HL-60 (cell line): ENCODE measurements at regions not wholly inside any gene's neighbourhood (a gene's known extent, or its start where the extent isn't known, plus 50 kb on each side); places are given as distances from the start of the nearest gene placed in this dataset.

ENCODE experiments used
- DNase-seq, 2 experiments: peaks; one replicate each; pipeline ENCODE4 v3.0.0-alpha.2; 2010 to 2020; ENCODE audit warnings: low read depth in 1 of 2, low spot score in 1 of 2
- H3K27ac ChIP-seq: fragments of 250-450 bp; sonication (Bioruptor Pico); replicated peaks from 2 replicates; pipeline ENCODE4 v1.5.1; 2020; ENCODE audit warnings: mild to moderate bottlenecking, moderate library complexity
- H3K27me3 ChIP-seq: fragments of 250-450 bp; sonication (Bioruptor Pico); 2 replicates; pipeline ENCODE4 v1.5.1; 2021; ENCODE audit warnings: mild to moderate bottlenecking, moderate library complexity; ENCODE audit not compliant: insufficient read depth, poor library complexity, severe bottlenecking
- H3K4me3 ChIP-seq: replicated peaks from 2 replicates; pipeline ENCODE4 v1.5.1; 2011; ENCODE audit warnings: mild to moderate bottlenecking, control low read depth, low read length; ENCODE audit not compliant: insufficient read depth
- GABPA ChIP-seq: IDR thresholded peaks from 2 replicates; pipeline ENCODE4 v1.6.1; 2012; ENCODE audit warnings: low read depth
- POLR2AphosphoS5 ChIP-seq: IDR thresholded peaks from 2 replicates; pipeline ENCODE4 v1.6.1; 2012; ENCODE audit warnings: low read depth
- SPI1 ChIP-seq: IDR thresholded peaks from 2 replicates; pipeline ENCODE4 v1.6.1; 2012; ENCODE audit warnings: low read depth, mild to moderate bottlenecking, borderline replicate concordance
- TF ChIP-seq, protein P1 (sequence below): IDR thresholded peaks from 2 replicates; pipeline ENCODE4 v1.6.1; 2012; ENCODE audit warnings: low read depth; ENCODE audit not compliant: insufficient replicate concordance
- TF ChIP-seq, protein P2 (sequence below): IDR thresholded peaks from one replicate; pipeline ENCODE4 v1.5.1; 2011; ENCODE audit warnings: low read length, control low read depth, inconsistent platforms; ENCODE audit not compliant: insufficient read depth

DNA sequence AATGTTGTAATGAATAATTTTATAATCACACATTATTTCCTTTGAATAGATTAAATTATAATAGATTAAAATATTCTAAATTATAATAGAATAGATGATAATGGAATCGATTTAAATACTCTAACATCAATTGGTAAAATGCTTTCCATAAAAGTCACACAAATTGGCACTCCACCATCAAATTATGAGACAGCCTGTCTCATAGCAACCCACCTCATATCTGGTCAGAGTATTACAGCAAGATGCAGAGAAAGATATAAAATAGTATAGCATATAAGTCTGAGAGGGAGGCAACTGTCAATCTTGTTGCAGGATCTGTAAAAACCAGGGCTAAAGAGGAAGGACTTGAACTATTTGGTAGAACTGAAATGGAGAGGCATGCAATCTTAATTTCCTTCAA is 98.4 kb upstream of the NCKAP5 start:
- no peak overlapping the region for H3K4me3 ChIP-seq
- TF ChIP-seq GABPA: no peak
- TF ChIP-seq, protein P1, sequence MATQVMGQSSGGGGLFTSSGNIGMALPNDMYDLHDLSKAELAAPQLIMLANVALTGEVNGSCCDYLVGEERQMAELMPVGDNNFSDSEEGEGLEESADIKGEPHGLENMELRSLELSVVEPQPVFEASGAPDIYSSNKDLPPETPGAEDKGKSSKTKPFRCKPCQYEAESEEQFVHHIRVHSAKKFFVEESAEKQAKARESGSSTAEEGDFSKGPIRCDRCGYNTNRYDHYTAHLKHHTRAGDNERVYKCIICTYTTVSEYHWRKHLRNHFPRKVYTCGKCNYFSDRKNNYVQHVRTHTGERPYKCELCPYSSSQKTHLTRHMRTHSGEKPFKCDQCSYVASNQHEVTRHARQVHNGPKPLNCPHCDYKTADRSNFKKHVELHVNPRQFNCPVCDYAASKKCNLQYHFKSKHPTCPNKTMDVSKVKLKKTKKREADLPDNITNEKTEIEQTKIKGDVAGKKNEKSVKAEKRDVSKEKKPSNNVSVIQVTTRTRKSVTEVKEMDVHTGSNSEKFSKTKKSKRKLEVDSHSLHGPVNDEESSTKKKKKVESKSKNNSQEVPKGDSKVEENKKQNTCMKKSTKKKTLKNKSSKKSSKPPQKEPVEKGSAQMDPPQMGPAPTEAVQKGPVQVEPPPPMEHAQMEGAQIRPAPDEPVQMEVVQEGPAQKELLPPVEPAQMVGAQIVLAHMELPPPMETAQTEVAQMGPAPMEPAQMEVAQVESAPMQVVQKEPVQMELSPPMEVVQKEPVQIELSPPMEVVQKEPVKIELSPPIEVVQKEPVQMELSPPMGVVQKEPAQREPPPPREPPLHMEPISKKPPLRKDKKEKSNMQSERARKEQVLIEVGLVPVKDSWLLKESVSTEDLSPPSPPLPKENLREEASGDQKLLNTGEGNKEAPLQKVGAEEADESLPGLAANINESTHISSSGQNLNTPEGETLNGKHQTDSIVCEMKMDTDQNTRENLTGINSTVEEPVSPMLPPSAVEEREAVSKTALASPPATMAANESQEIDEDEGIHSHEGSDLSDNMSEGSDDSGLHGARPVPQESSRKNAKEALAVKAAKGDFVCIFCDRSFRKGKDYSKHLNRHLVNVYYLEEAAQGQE: no peak
- no peak for TF ChIP-seq SPI1
- TF ChIP-seq, protein P2, sequence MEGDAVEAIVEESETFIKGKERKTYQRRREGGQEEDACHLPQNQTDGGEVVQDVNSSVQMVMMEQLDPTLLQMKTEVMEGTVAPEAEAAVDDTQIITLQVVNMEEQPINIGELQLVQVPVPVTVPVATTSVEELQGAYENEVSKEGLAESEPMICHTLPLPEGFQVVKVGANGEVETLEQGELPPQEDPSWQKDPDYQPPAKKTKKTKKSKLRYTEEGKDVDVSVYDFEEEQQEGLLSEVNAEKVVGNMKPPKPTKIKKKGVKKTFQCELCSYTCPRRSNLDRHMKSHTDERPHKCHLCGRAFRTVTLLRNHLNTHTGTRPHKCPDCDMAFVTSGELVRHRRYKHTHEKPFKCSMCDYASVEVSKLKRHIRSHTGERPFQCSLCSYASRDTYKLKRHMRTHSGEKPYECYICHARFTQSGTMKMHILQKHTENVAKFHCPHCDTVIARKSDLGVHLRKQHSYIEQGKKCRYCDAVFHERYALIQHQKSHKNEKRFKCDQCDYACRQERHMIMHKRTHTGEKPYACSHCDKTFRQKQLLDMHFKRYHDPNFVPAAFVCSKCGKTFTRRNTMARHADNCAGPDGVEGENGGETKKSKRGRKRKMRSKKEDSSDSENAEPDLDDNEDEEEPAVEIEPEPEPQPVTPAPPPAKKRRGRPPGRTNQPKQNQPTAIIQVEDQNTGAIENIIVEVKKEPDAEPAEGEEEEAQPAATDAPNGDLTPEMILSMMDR: no peak
- no peak for TF ChIP-seq POLR2AphosphoS5
- H3K27ac ChIP-seq: no peak overlapping the region
- H3K27me3 ChIP-seq: no peaks in the 10 kb centered on the region
- no peak for DNase-seq

- Histone ChIP-seq H3K27ac (no peak overlapping the region), H3K27me3 (no peaks in the 10 kb centered on the region), H3K4me3 (no peak overlapping the region)
- no peak for DNase-seq
- TF ChIP-seq SPI1 (no peak), POLR2AphosphoS5 (no peak), GABPA (no peak)
- TF ChIP-seq, protein P1: no peak
- TF ChIP-seq, protein P2: no peak
Observed at GRCh38 chr2:133667085-133667484, 98.8 kb upstream of the NCKAP5 start.

GRCh38 chr2:133667968-133668367 is 99.7 kb upstream of the NCKAP5 start:
- H3K27me3 ChIP-seq: no peaks in the 10 kb centered on the region
- TF ChIP-seq SPI1 (no peak), GABPA (no peak), POLR2AphosphoS5 (no peak)
- TF ChIP-seq, protein P2: no peak
- TF ChIP-seq, protein P1: no peak
- DNase-seq: no peak
- H3K4me3 ChIP-seq: no peak overlapping the region
- H3K27ac ChIP-seq: no peak overlapping the region
